Esophagus squamous epithelium (tissue), 4 donors: ENCODE measurements at regions not wholly inside any gene's neighbourhood (a gene's known extent, or its start where the extent isn't known, plus 50 kb on each side); places are given as distances from the start of the nearest gene placed in this dataset.

ENCODE experiments used
- POLR2A ChIP-seq, 4 donors: fragments of 450-650 bp; IDR thresholded peaks; one replicate each; pipeline ENCODE4 v1.6.1; 2017; ENCODE audit warnings: antibody characterized with exemption in 4 of 4, mild to moderate bottlenecking in 4 of 4, moderate library complexity in 3 of 4
- TF ChIP-seq, protein P1 (sequence below), 6 experiments: fragments of 450-650 bp in 4 of 6; fragments of 200-600 bp in 2 of 6; sonication (generic) in 2 of 6; IDR thresholded peaks; one replicate each; pipeline ENCODE4 v1.5.1; 2016 to 2019; ENCODE audit warnings: antibody characterized with exemption in 6 of 6, mild to moderate bottlenecking in 4 of 6, moderate library complexity in 4 of 6

DNA sequence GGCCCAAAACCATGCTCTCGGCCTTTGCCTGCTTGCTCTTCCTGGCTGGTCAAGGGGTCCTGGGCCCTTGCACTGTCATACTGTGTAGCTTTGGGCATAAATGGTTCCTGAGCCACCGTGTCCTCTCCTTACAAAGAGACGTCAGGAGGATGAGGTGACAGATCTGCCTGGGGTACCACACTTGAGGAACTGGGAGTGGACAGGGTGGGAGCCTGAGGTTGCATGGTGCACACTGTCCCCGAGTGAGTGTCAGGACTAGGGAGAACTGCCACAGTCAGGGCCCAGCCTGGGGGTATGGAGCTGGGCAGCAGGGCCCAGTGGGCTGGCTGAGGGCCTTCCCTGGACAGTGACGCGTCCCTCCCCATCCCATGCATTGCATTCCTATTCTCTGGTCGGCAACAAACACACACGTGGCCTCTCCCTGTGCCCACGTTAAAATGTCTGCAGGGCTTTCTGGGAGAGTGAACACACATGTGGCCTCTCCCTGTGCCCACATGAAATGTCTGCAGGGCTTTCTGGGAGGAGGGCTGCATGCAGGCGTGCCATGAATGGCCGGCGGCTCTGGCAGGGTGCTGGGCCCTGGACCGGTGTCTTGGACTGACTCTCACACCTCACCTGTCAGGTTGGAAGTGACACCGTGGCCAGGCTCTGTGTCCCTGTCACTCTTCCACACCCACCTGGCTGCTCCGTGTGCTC lies 122.1 kb upstream of the COL5A1 start:
- TF ChIP-seq, protein P1, sequence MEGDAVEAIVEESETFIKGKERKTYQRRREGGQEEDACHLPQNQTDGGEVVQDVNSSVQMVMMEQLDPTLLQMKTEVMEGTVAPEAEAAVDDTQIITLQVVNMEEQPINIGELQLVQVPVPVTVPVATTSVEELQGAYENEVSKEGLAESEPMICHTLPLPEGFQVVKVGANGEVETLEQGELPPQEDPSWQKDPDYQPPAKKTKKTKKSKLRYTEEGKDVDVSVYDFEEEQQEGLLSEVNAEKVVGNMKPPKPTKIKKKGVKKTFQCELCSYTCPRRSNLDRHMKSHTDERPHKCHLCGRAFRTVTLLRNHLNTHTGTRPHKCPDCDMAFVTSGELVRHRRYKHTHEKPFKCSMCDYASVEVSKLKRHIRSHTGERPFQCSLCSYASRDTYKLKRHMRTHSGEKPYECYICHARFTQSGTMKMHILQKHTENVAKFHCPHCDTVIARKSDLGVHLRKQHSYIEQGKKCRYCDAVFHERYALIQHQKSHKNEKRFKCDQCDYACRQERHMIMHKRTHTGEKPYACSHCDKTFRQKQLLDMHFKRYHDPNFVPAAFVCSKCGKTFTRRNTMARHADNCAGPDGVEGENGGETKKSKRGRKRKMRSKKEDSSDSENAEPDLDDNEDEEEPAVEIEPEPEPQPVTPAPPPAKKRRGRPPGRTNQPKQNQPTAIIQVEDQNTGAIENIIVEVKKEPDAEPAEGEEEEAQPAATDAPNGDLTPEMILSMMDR (IDR thresholded peaks at IDR 0.05): no peak
- no peak for TF ChIP-seq POLR2A (IDR thresholded peaks at IDR 0.05)
